ENCODE measurements at regions not wholly inside any gene's neighbourhood (a gene's known extent, or its start where the extent isn't known, plus 50 kb on each side); places are given as distances from the start of the nearest gene placed in this dataset.

DNA sequence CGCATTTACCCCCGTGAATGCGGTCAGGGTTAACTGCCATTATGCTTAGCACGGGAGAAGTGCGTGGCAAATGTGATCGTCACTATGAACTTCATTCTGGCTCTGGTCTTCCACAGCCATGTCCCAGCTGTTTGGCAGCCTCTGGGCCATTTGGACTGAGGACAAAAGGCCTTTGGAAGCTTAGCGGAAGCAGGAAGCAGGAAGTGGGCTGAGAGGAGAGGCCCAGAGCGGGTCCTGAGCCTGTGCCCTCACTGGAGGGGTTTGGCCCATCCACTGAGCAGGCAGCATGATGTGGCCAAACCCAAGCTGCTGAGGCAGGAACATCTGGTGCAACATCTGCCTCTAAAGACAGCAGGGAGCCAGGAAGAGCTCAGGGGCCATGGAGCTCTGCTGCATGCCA is 345.9 kb downstream of the C16orf95 start:
- H3K27ac ChIP-seq = peak overlapping the region in 1 of 12 donors; percentile 9
- intact Hi-C loops (cut with DNase I) = no loop called here
- peaks cover 0 to 12% (median 0%) of the 10 kb centered on the region in 12 donors for H3K4me1 ChIP-seq
- H3K36me3 ChIP-seq = no peaks in the 10 kb centered on the region
- DNase-seq (peak; percentile 42 to 68 (median 54)), ATAC-seq (peak in 3 of 4 donors; percentile 14 to 56 (median 54))
- TF ChIP-seq, protein P1, sequence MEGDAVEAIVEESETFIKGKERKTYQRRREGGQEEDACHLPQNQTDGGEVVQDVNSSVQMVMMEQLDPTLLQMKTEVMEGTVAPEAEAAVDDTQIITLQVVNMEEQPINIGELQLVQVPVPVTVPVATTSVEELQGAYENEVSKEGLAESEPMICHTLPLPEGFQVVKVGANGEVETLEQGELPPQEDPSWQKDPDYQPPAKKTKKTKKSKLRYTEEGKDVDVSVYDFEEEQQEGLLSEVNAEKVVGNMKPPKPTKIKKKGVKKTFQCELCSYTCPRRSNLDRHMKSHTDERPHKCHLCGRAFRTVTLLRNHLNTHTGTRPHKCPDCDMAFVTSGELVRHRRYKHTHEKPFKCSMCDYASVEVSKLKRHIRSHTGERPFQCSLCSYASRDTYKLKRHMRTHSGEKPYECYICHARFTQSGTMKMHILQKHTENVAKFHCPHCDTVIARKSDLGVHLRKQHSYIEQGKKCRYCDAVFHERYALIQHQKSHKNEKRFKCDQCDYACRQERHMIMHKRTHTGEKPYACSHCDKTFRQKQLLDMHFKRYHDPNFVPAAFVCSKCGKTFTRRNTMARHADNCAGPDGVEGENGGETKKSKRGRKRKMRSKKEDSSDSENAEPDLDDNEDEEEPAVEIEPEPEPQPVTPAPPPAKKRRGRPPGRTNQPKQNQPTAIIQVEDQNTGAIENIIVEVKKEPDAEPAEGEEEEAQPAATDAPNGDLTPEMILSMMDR (IDR thresholded peaks at IDR 0.05) = no peak
- TF ChIP-seq POLR2A (IDR thresholded peaks at IDR 0.05) = no peak
- H3K27me3 ChIP-seq = no peaks in the 10 kb centered on the region
- H3K4me3 ChIP-seq = no peak overlapping the region
- WGBS, 4 donors = 61 to 70% (median 64%) methylated on average over 8 of the region's 8 CpGs
- H3K9me3 ChIP-seq = peaks cover 0 to 5% (median 0%) of the 10 kb centered on the region in 12 donors

DNA sequence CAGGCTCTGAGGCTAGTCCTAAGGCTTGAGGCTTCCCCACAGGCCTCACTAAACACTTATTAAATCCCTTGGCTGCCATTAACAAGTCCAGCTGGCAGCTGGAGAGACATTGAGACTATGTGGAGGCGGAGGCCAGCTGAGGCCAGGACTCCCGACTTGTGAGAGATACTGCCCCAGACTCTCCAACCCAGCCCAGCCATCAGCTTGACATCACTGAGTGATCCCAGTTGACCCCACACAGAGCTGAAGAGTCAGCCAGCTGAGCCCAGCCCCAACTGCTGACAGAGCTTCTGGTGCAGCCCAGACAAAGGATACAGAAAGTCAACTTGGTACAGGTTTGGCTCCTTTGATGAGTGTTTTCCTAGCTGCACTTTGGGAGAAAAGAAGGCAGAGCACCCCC is 343.1 kb downstream of the C16orf95 start:
- Histone ChIP-seq H3K4me1 (peaks cover 0 to 12% (median 0%) of the 10 kb centered on the region in 12 donors), H3K27ac (no peak overlapping the region), H3K9me3 (peaks cover 0 to 5% (median 0%) of the 10 kb centered on the region in 12 donors), H3K27me3 (no peaks in the 10 kb centered on the region), H3K4me3 (no peak overlapping the region), H3K36me3 (no peaks in the 10 kb centered on the region)
- TF ChIP-seq, protein P1 (IDR thresholded peaks at IDR 0.05) = no peak
- no peak for TF ChIP-seq POLR2A (IDR thresholded peaks at IDR 0.05)
- ATAC-seq = no peak
- 63 to 91% (median 86%) methylated on average over 2 of the region's 2 CpGs for WGBS, 4 donors
- DNase-seq = no peak
- intact Hi-C loops (cut with DNase I) = no loop called here

DNA sequence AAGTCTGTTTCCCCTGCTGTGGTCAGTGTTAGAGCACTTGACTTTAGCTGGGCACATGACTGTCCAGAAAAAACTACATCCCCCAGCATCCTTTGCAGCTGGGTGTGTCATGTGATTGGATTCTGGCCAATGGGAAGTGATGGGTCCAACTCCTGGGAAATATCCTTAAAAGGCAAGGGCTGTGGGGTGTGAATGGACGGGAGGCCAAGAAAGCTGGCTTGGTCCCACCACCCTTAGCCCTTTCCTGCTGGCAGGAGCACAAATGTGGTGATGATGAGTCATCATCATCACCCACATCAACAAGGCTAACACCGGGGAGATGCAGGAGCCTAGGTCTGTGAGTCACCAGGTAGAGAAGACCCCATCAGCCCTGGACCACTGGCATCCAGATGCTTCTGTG is 341.7 kb downstream of the C16orf95 start:
- Histone ChIP-seq H3K27me3 (no peaks in the 10 kb centered on the region), H3K4me3 (no peak overlapping the region), H3K36me3 (no peaks in the 10 kb centered on the region), H3K9me3 (peaks cover 0 to 5% (median 0%) of the 10 kb centered on the region in 12 donors), H3K27ac (no peak overlapping the region), H3K4me1 (peaks cover 0 to 12% (median 0%) of the 10 kb centered on the region in 12 donors)
- intact Hi-C loops (cut with DNase I) = no loop called here
- TF ChIP-seq POLR2A (IDR thresholded peaks at IDR 0.05) = no peak
- TF ChIP-seq, protein P1 (IDR thresholded peaks at IDR 0.05) = no peak
- DNase-seq = peak in 1 of 5 donors; percentile 28
- 15 to 35% (median 19%) methylated on average over 2 of the region's 2 CpGs for WGBS, 4 donors
- peak in 3 of 4 donors; percentile 43 to 70 (median 47) for ATAC-seq

DNA sequence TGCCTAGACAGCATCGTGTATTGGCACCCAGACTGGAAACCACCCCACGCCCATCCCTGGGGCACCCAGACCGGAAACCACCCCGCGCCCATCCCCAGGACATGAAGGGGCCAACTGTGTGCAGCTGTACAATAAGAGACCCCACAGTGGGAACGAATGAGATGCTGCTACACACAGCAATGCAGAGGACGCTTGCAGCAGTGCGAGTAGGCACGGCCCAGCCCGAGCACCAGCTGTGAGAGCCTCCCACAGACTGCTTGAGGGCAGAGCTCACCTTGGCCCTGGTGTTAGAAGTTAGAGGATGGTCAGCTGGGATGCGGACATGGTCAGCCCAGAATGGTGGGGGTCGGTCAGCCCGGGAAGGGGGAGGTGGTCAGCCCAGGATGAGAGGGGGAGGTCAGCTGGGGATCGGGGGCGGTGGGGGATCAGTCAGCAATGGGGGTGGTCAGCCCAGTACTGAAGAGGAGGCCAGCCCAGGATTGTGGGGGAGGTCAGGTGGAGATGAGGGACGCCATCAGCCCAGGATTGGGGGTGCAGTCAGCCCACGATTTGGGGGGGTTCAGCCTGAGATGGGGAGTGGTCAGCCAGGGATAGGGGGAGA is 340.0 kb downstream of the C16orf95 start:
- peaks cover 0 to 6% (median 0%) of the 10 kb centered on the region in 12 donors for H3K4me1 ChIP-seq
- H3K27ac ChIP-seq = no peak overlapping the region
- H3K36me3 ChIP-seq = no peaks in the 10 kb centered on the region
- H3K9me3 ChIP-seq = peaks cover 0 to 5% (median 0%) of the 10 kb centered on the region in 12 donors
- no peaks in the 10 kb centered on the region for H3K27me3 ChIP-seq
- ATAC-seq = no peak
- DNase-seq = peak in 1 of 5 donors; percentile 41
- H3K4me3 ChIP-seq = no peak overlapping the region
- TF ChIP-seq POLR2A (IDR thresholded peaks at IDR 0.05) = no peak
- TF ChIP-seq, protein P1 (IDR thresholded peaks at IDR 0.05) = no peak
- WGBS, 4 donors = 88 to 90% (median 90%) methylated on average over 16 to 17 of the region's 17 CpGs
- intact Hi-C loops (cut with DNase I) = no loop called here

All from heart left ventricle (tissue), 16 donors.